ENCODE measurements at regions not wholly inside any gene's neighbourhood (a gene's known extent, or its start where the extent isn't known, plus 50 kb on each side); places are given as distances from the start of the nearest gene placed in this dataset.
A peak's percentile ranks its signal among the peaks of the same experiment; 100 is the strongest.

DNA sequence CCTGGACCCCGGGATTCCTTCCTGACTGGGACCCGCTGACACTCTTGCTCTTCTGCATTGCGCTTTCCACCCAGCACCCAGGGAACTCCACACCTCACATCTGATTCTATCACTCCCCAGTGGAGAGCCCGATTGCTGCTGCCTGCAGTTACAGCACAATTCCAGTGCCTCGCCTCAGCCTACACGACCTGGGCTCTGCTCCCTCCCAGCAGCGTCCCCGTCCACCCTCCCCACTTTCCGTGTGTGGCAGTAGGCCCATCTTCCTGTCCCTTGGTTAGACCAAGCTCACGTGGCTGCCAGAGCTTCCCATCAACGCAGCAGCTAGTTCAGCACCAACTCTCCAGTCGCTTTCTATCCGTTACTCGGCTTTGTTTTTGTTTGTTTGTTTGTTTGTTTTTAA is 66.6 kb upstream of the SORBS2 start:
- H2AFZ ChIP-seq (ENCODE audit: insufficient read depth, low read depth, low read length, poor library complexity, severe bottlenecking), result no peak overlapping the region
- no peak overlapping the region for H3K4me3 Mint-ChIP-seq
- H3K36me3 ChIP-seq (replicated peaks in 1 of 2; ENCODE audit: control extremely low read depth in 1 of 2, control insufficient read depth in 1 of 2, extremely low read depth in 1 of 2, insufficient read depth in 2 of 2, low read length in 1 of 2), result no peaks in the 10 kb centered on the region
- TF ChIP-seq EZH2 (IDR thresholded peaks at IDR 0.05; ENCODE audit: borderline replicate concordance, insufficient read depth, low read depth, low read length, poor library complexity, severe bottlenecking), result no peak
- TF ChIP-seq, protein P1, sequence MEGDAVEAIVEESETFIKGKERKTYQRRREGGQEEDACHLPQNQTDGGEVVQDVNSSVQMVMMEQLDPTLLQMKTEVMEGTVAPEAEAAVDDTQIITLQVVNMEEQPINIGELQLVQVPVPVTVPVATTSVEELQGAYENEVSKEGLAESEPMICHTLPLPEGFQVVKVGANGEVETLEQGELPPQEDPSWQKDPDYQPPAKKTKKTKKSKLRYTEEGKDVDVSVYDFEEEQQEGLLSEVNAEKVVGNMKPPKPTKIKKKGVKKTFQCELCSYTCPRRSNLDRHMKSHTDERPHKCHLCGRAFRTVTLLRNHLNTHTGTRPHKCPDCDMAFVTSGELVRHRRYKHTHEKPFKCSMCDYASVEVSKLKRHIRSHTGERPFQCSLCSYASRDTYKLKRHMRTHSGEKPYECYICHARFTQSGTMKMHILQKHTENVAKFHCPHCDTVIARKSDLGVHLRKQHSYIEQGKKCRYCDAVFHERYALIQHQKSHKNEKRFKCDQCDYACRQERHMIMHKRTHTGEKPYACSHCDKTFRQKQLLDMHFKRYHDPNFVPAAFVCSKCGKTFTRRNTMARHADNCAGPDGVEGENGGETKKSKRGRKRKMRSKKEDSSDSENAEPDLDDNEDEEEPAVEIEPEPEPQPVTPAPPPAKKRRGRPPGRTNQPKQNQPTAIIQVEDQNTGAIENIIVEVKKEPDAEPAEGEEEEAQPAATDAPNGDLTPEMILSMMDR (IDR thresholded peaks at IDR 0.05), result no peak
- intact Hi-C loops (cut with micrococcal nuclease), result no loop called here
- H3K4me1 ChIP-seq (ENCODE audit: control insufficient read depth in 2 of 2, insufficient read depth in 2 of 2, low read length in 2 of 2), result no peaks in the 10 kb centered on the region
- H3K27me3 Mint-ChIP-seq, result no peaks in the 10 kb centered on the region
- H4K20me1 ChIP-seq (ENCODE audit: control insufficient read depth, insufficient read depth, low read length, poor library complexity, severe bottlenecking), result no peaks in the 10 kb centered on the region
- H3K27ac ChIP-seq (ENCODE audit: low read length in 2 of 2), result no peak overlapping the region
- no peak overlapping the region for H3K9ac ChIP-seq (ENCODE audit: low read length)
- DNase-seq, result no peak
- ChIA-PET CTCF (no interaction called here), POLR2A (no interaction called here)
- no peak for ATAC-seq (ENCODE audit: low read depth)
- no peak overlapping the region for H3K4me2 ChIP-seq (replicated peaks; ENCODE audit: low read depth, low read length, poor library complexity, severe bottlenecking)
- H3K27me3 ChIP-seq (replicated peaks in 1 of 4; ENCODE audit: control extremely low read depth in 1 of 4, control insufficient read depth in 3 of 4, insufficient read depth in 4 of 4, low read length in 3 of 4), result no peaks in the 10 kb centered on the region
- no peaks in the 10 kb centered on the region for H3K79me2 ChIP-seq (ENCODE audit: control insufficient read depth, insufficient read depth, low read length)
- H3K27ac Mint-ChIP-seq, result no peak overlapping the region
- no peaks in the 10 kb centered on the region for H3K4me1 Mint-ChIP-seq
- H3K4me3 ChIP-seq (ENCODE audit: control extremely low read depth in 1 of 5, extremely low read depth in 1 of 5, insufficient read depth in 1 of 5, low read depth in 2 of 5, low read length in 4 of 5), result no peak overlapping the region
- H3K9me3 ChIP-seq (ENCODE audit: control extremely low read depth in 1 of 3, control insufficient read depth in 2 of 3, insufficient read depth in 1 of 3, low read length in 2 of 3), result peaks cover 0 to 6% (median 0%) of the 10 kb centered on the region in 3 donors
- WGBS (ENCODE audit: insufficient coverage), result 90% methylated on average over 9 of the region's 14 CpGs
- peaks cover 2% of the 10 kb centered on the region for H3K9me3 Mint-ChIP-seq (ENCODE audit: insufficient read depth)

DNA sequence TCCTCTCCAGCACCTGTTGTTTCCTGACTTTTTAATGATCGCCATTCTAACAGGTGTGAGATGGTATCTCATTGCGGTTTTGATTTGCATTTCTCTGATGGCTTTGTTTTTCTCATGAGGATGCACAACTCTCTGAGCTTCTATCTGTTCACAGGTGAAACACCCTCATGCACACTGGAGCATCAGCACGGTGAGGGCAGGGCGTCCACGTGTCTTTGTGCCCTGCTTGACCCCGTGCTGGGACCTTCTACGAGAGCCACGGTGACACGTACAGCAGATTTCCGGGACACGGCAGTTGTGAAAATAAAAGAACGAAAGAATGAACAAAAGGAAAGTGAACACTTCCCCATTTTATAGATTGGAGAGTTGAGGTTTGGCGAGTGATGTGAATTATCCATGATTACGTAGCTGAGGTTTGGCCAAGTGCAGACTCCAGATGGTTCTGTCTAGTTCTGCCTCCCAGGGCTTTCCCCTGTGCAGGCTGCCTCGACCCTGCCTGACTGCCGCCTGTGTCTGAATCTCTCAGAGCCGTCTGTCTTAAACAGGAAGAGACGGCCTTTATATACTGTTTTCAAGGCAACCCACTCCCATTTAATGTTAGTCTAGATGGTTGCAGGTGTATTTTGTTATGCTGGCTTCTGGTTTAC is 67.8 kb upstream of the SORBS2 start:
- Mint-ChIP-seq H3K27ac (no peak overlapping the region), H3K9me3 (ENCODE audit: insufficient read depth) (peaks cover 2% of the 10 kb centered on the region), H3K4me1 (no peaks in the 10 kb centered on the region), H3K27me3 (no peaks in the 10 kb centered on the region), H3K4me3 (no peak overlapping the region)
- 91% methylated on average over 5 of the region's 18 CpGs for WGBS (ENCODE audit: insufficient coverage)
- Histone ChIP-seq H2AFZ (ENCODE audit: insufficient read depth, low read depth, low read length, poor library complexity, severe bottlenecking) (no peak overlapping the region), H3K4me2 (replicated peaks; ENCODE audit: low read depth, low read length, poor library complexity, severe bottlenecking) (no peak overlapping the region), H3K4me3 (ENCODE audit: control extremely low read depth in 1 of 5, extremely low read depth in 1 of 5, insufficient read depth in 1 of 5, low read depth in 2 of 5, low read length in 4 of 5) (no peak overlapping the region), H3K79me2 (ENCODE audit: control insufficient read depth, insufficient read depth, low read length) (no peaks in the 10 kb centered on the region), H3K36me3 (replicated peaks in 1 of 2; ENCODE audit: control extremely low read depth in 1 of 2, control insufficient read depth in 1 of 2, extremely low read depth in 1 of 2, insufficient read depth in 2 of 2, low read length in 1 of 2) (no peaks in the 10 kb centered on the region), H3K27ac (ENCODE audit: low read length in 2 of 2) (no peak overlapping the region), H3K9ac (ENCODE audit: low read length) (no peak overlapping the region), H3K27me3 (replicated peaks in 1 of 4; ENCODE audit: control extremely low read depth in 1 of 4, control insufficient read depth in 3 of 4, insufficient read depth in 4 of 4, low read length in 3 of 4) (no peaks in the 10 kb centered on the region), H4K20me1 (ENCODE audit: control insufficient read depth, insufficient read depth, low read length, poor library complexity, severe bottlenecking) (no peaks in the 10 kb centered on the region), H3K9me3 (ENCODE audit: control extremely low read depth in 1 of 3, control insufficient read depth in 2 of 3, insufficient read depth in 1 of 3, low read length in 2 of 3) (peaks cover 0 to 6% (median 0%) of the 10 kb centered on the region in 3 donors), H3K4me1 (ENCODE audit: control insufficient read depth in 2 of 2, insufficient read depth in 2 of 2, low read length in 2 of 2) (no peaks in the 10 kb centered on the region)
- TF ChIP-seq, protein P1 (IDR thresholded peaks at IDR 0.05), result no peak
- no peak for TF ChIP-seq EZH2 (IDR thresholded peaks at IDR 0.05; ENCODE audit: borderline replicate concordance, insufficient read depth, low read depth, low read length, poor library complexity, severe bottlenecking)
- ChIA-PET POLR2A (no interaction called here), CTCF (no interaction called here)
- peak; percentile 17 for DNase-seq
- intact Hi-C loops (cut with micrococcal nuclease), result no loop called here
- ATAC-seq (ENCODE audit: low read depth), result no peak
